Thoracic aorta (tissue), 2 donors: ENCODE measurements at regions not wholly inside any gene's neighbourhood (a gene's known extent, or its start where the extent isn't known, plus 50 kb on each side); places are given as distances from the start of the nearest gene placed in this dataset.

ENCODE experiments used
- ATAC-seq: fragments of 150-250 bp; one replicate; pipeline ENCODE4 v1.8.0; 2017; ENCODE audit warnings: low read depth; ENCODE audit not compliant: insufficient number of reproducible peaks, low FRiP score
- DNase-seq: peaks from one replicate; pipeline ENCODE4 v3.0.0-alpha.2; 2020; ENCODE audit warnings: low spot score
- H3K27ac ChIP-seq, 2 donors: fragments of 200-600 bp; sonication (generic); 1 replicate in 1 of 2; 2 replicates in 1 of 2; pipeline ENCODE4 v1.5.1; 2016; ENCODE audit warnings: mild to moderate bottlenecking in 2 of 2, moderate library complexity in 2 of 2
- H3K27me3 ChIP-seq: fragments of 200-600 bp; sonication (generic); replicated peaks from 2 replicates; pipeline ENCODE4 v1.6.0; 2016; ENCODE audit warnings: mild to moderate bottlenecking; ENCODE audit not compliant: insufficient read depth
- H3K36me3 ChIP-seq: fragments of 200-600 bp; sonication (generic); one replicate; pipeline ENCODE4 v1.5.1; 2016
- H3K4me1 ChIP-seq, 2 donors: fragments of 200-600 bp; sonication (generic); 1 replicate in 1 of 2; 2 replicates in 1 of 2; pipeline versions ENCODE4 v1.5.1 to v1.6.0; 2016; ENCODE audit warnings: low read depth in 2 of 2, mild to moderate bottlenecking in 1 of 2; ENCODE audit not compliant: control insufficient read depth in 1 of 2
- H3K4me3 ChIP-seq: fragments of 200-600 bp; sonication (generic); 2 replicates; pipeline ENCODE4 v1.5.1; 2016; ENCODE audit warnings: mild to moderate bottlenecking
- H3K9me3 ChIP-seq: fragments of 200-600 bp; sonication (generic); 2 replicates; pipeline ENCODE4 v1.5.1; 2016
- CTCF ChIP-seq: fragments of 200-600 bp; sonication (generic); IDR thresholded peaks from one replicate; pipeline ENCODE4 v1.5.1; 2019; ENCODE audit warnings: antibody characterized with exemption

GRCh38 chr3:116834816-116835215 lies 125.2 kb downstream of the TUSC7 start:
- TF ChIP-seq CTCF, result no peak
- H3K4me1 ChIP-seq, result no peaks in the 10 kb centered on the region
- no peak overlapping the region for H3K4me3 ChIP-seq
- no peaks in the 10 kb centered on the region for H3K27me3 ChIP-seq
- no peak for DNase-seq
- H3K36me3 ChIP-seq, result no peaks in the 10 kb centered on the region
- H3K27ac ChIP-seq, result no peak overlapping the region
- no peak for ATAC-seq
- no peaks in the 10 kb centered on the region for H3K9me3 ChIP-seq

GRCh38 chr3:116835658-116836057 lies 126.1 kb downstream of the TUSC7 start:
- no peak for ATAC-seq

GRCh38 chr3:116836286-116836685 lies 126.7 kb downstream of the TUSC7 start:
- TF ChIP-seq CTCF, result no peak
- no peak overlapping the region for H3K27ac ChIP-seq
- ATAC-seq, result no peak

More at GRCh38 chr3:116835658-116836057, 126.1 kb downstream of the TUSC7 start:
- Histone ChIP-seq H3K27ac (no peak overlapping the region), H3K9me3 (no peaks in the 10 kb centered on the region), H3K4me3 (no peak overlapping the region), H3K36me3 (no peaks in the 10 kb centered on the region), H3K4me1 (no peaks in the 10 kb centered on the region), H3K27me3 (no peaks in the 10 kb centered on the region)
- no peak for DNase-seq
- no peak for TF ChIP-seq CTCF

GRCh38 chr3:116837483-116837882 lies 127.9 kb downstream of the TUSC7 start:
- no peak for DNase-seq
- H3K4me3 ChIP-seq, result no peak overlapping the region
- no peak for TF ChIP-seq CTCF
- no peaks in the 10 kb centered on the region for H3K4me1 ChIP-seq
- H3K36me3 ChIP-seq, result no peaks in the 10 kb centered on the region
- H3K9me3 ChIP-seq, result no peaks in the 10 kb centered on the region
- H3K27ac ChIP-seq, result no peak overlapping the region
- ATAC-seq, result no peak
- no peaks in the 10 kb centered on the region for H3K27me3 ChIP-seq

More at GRCh38 chr3:116836286-116836685, 126.7 kb downstream of the TUSC7 start:
- Histone ChIP-seq H3K4me1 (no peaks in the 10 kb centered on the region), H3K4me3 (no peak overlapping the region), H3K36me3 (no peaks in the 10 kb centered on the region), H3K9me3 (no peaks in the 10 kb centered on the region), H3K27me3 (no peaks in the 10 kb centered on the region)
- DNase-seq, result no peak

- Histone ChIP-seq H3K4me3 (no peak overlapping the region), H3K36me3 (no peaks in the 10 kb centered on the region), H3K27me3 (no peaks in the 10 kb centered on the region), H3K4me1 (no peaks in the 10 kb centered on the region), H3K27ac (no peak overlapping the region), H3K9me3 (no peaks in the 10 kb centered on the region)
- DNase-seq (no peak), ATAC-seq (no peak)
- TF ChIP-seq CTCF, result no peak
These were observed 131.6 kb downstream of the TUSC7 start for GRCh38 chr3:116841003-116841735.
